Superior temporal gyrus (tissue), 1 donor: ENCODE measurements at regions not wholly inside any gene's neighbourhood (a gene's known extent, or its start where the extent isn't known, plus 50 kb on each side); places are given as distances from the start of the nearest gene placed in this dataset.
A peak's percentile ranks its signal among the peaks of the same experiment; 100 is the strongest.
"Not testable (repeated sequence)": the region's sequence is repeated elsewhere in the genome, so short reads cannot be mapped to it uniquely, and the experiment has no call there.

Source experiments
- DNase-seq: peaks from one replicate; pipeline ENCODE4 v3.0.0-alpha.2; 2016; ENCODE audit errors: extremely low spot score

DNA sequence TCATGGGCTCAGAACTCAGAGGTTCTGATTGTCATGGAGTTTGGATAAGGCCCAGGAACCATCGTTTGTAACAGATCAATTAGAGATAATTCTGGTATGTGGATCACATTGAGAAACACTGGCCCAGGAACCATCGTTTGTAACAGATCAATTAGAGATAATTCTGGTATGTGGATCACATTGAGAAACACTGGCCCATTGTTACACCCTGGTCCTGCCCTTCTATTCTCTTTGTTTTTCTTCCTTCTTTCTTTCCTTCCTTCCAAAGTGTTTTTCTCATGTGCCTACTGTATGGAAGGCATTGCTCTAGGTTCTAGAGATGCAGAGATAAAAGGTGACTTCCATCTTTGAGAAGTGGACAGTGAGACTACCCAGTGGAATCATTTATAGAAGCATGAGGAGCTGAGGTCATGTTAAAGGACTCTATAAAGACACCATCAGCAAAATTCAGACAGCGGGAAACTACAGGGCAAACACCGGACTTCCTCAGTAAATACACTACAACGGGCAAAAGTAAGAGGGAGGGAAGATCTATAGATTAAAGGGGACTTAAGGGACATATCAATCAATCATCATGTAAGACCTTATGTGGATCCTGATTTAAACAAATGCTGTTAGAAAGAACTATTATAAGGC is 153.8 kb downstream of the UNC5CL start:
- DNase-seq, result no peak

GRCh38 chr6:40882323-40882997 is 156.6 kb downstream of the UNC5CL start:
- DNase-seq, result no peak

- DNase-seq, result no peak
Observed at GRCh38 chr6:40881501-40881900, 157.5 kb downstream of the UNC5CL start.

DNA sequence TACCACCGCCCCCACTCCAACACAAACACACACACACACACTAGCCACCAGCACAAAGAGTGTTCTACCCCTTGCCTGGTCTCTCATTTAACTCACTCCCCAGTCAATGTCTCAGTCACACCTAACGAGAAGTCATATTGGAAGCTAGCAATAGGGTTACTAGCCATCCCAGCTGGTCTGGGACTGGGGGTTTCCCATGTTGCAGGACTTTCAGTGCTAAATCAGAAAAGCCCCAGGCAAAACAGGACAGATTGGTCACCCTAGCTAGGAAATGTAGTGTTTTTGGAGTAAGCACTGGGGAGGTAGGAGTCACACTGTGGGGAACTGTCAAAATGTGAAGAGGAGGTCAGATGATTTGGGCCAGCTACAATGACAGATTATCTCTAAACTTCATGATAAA is 158.1 kb downstream of the UNC5CL start:
- DNase-seq, result no peak

DNA sequence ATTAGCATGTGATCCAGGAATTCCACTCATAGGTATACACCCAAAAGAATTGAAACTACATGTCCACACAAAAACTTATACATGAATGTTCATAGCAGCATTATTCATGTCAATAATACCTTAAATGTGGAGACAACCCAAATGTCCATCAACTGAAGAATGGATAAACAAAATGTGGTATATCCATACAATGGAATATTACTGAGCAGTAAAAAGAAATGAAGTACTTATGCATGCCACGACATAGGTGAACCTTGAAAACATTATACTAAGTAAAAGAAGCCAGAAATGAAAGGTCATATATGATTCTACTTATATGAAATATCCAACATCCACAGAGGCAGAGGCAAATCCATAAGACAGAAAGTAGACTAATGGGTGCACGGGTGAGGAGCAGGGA is 159.9 kb downstream of the UNC5CL start:
- no peak for DNase-seq

DNA sequence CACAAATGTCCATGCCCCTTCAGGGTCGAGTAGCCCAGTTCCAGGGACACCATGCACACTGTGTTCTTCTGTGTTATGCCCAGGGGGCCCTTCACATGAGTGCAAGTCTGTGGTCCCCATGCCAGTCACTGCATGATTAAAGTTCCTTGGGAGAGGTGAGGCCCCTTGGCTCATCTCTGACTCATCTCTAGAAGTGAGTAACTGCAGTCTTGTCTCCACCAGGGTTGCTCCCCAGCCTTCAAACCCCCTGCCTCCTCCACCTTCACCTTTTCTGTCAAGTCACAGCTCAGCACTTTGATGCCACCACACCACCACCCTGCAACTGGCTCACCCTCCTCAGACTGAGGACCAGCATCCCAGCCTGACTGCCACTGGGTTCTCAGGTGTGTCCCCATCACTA is 161.7 kb downstream of the UNC5CL start:
- DNase-seq, result no peak

GRCh38 chr6:40876336-40876735 is 162.7 kb downstream of the UNC5CL start:
- no peak for DNase-seq

- DNase-seq, result no peak
Observed at GRCh38 chr6:40874495-40874894, 164.5 kb downstream of the UNC5CL start.

DNA sequence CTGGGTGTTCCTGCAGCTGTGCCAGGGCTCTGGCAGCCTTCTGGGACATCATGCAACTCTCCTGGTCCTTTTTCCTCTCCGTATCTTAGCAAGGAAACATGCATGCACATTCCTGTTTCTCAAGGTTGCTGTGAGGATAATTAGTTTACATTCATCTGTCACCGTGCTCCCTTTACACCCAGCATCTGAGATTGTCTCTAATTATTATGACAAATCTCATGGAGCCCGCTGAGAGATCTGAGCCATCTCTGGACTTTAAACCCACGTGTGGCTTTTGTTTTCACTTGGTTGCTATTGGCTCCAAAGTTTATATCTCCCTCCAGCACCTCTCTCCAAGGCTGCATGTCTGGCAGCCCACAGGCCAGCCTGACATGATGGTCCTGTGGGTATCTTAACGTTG is 167.6 kb downstream of the UNC5CL start:
- no peak for DNase-seq

DNA sequence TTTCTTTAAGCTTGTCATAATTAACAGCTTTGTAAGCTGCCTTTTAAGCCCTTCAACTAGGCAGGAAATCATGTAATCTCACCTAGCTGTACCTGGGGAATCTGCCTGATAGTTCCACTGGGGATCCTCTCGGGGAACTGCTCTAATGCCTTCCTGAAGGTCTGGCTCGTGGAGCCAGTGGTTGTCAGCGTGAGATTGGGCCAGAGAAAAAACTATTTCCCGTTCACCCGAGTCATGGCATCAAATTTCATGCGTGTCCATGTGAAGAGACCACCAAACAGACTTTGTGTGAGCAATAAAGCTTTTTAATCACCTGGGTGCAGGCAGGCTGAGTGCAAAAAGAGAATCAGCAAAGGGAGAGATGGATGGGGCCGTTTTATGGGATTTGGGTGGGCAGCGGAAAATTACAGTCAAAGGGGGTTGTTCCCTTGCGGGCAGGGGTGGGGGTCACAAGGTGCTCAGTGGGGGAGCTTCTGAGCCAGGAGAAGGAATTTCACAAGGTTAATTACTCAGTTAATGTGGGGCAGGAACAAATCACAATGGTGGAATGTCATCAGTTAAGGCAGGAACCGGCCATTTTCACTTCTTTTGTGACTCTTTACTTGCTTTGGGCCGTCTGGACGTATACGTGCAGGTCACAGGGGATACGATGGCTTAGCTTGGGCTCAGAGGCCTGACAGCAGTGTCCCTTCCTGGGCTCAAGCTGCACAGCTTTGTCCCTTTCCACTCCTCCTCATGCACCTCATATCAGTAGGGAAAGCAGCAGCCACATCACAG is 170.7 kb downstream of the UNC5CL start:
- not testable (repeated sequence) for DNase-seq

DNA sequence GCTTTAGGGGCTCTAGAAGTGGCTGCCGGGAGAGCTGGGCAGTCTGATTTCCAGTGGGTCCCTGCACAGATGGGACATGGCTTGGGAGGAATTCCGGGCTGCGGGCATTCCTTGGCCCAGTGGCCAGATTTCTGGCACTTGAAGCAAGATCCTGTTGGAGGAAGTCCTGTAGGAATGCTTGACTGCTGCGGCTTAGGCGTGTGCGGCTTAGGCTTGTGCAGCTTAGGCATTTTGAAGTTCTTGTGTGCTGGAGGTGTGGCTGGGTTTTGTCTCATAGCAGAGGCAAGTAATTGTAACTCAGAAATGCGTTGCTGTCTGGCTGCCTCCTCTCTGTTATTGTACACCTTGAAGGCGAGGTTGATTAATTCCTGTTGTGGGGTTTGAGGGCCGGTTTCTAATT is 171.5 kb downstream of the UNC5CL start:
- not testable (repeated sequence) for DNase-seq

GRCh38 chr6:40865259-40865658 is 173.8 kb downstream of the UNC5CL start:
- DNase-seq, result not testable (repeated sequence)

- no peak for DNase-seq
Observed at GRCh38 chr6:40860443-40860842, 178.6 kb downstream of the UNC5CL start.

DNA sequence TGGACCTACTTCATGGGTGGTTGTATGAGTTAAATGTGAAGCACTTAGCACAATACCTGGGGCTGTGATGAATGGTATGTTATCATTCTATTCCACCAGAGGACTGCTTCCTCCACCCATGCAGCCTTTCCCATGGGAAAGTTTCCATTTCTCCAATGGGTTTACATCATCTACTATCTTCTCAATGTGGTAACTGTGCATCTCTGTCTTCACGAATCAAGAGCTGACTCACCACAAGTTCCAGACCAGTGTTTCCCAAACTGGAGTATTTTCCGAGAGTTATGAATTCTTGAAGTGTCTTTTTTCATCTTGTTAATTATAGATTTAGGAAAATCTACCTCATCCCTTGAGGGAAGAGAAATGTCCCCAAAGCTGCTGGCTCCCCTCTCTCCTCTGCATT is 182.8 kb downstream of the UNC5CL start:
- peak; percentile 58 for DNase-seq

GRCh38 chr6:40855168-40855880 is 183.7 kb downstream of the UNC5CL start:
- peak; percentile 56 for DNase-seq

- no peak for DNase-seq
Observed at GRCh38 chr6:40854592-40854991, 184.4 kb downstream of the UNC5CL start.

DNA sequence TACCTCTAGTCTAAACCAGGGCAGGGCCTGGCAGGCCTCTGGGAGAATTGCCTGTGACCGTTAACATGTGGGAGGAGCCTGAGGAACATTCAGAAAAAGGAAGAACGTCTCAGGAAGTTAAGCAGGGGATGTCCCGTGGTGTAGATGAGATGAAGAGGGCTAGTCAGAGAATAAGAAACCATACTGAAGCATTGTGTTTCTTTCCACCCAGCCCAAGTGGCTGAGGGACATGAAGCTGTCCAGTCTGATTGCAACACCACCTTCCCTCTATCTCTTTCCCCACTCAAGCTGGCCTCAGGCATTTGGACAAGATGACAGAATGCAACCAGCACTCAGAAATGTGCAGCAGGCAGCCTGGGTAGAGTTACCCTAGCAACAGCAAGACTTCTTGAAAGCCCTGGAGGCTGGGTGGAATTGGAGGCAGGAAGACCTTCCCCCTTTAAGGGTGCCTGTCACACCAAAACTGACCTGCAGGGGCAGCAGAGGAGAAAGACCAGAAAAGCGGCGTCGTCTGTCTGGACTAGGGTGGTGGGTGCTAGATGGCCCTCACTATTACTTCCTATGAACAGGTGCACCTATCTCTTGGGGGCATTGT is 186.1 kb downstream of the UNC5CL start:
- DNase-seq, result no peak

GRCh38 chr6:40849546-40849945 is 189.5 kb downstream of the UNC5CL start:
- no peak for DNase-seq

DNA sequence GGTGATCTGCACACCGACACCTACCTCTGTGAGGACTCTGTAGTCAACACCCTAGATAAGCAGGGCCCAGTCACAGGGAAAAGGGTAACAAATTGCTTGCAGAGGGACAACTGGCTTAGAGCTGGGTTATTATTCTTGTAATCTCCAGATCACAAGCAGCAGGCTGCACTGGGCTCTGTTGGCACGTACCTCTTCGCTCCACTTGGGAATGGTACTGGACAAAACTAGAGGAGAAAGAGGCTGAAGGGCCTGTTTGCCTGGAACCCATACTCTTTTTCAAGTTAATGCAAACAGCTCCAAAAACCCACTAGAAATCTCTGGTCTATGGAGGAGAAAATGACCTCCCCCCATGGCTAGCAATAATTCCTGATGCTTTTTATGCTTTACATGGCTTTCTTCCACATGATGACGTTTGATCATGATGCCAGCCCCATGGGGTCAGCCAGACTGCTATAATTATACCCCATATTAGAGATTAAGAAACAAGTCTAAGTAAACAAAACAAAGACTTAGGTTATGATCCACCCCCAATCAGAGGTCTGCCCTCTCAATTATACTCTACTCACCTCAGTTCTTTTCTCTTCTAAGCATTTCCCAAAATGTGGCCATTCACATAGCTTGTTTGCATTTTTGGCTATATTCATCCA is 190.0 kb downstream of the UNC5CL start:
- no peak for DNase-seq

DNA sequence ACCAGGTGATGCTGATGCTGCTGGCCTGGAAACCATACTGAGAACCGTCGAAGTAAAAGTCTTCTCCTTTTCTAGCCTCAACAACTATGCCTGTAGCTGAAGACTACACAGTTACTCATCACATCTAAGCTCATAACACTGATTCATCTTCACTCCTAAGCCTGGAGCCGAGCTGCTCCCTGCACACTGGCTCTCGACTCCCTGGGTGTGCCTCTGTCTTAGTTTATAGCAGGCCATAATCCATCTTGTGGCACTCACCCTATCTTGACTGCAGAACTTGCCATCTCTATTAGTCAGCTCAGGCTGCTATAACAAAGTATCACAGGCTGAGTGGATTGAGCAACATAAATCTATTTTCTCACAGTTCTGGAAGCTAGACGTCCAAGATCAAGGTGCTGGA is 191.0 kb downstream of the UNC5CL start:
- DNase-seq, result no peak

GRCh38 chr6:40845553-40845952 is 193.5 kb downstream of the UNC5CL start:
- no peak for DNase-seq
